PFSK-1 (cell line): ENCODE measurements at regions not wholly inside any gene's neighbourhood (a gene's known extent, or its start where the extent isn't known, plus 50 kb on each side); places are given as distances from the start of the nearest gene placed in this dataset.

Experiments used
- FOXP2 ChIP-seq: optimal IDR thresholded peaks from 2 replicates; pipeline ENCODE3; 2011; ENCODE audit warnings: borderline replicate concordance, control low read depth, inconsistent platforms; ENCODE audit not compliant: insufficient read depth; ENCODE audit errors: extremely low read length, extremely low read depth
- POLR2AphosphoS5 ChIP-seq: IDR thresholded peaks from 2 replicates; pipeline ENCODE4 v1.6.1; 2012; ENCODE audit warnings: low read depth, mild to moderate bottlenecking, control low read depth, low read length, moderate library complexity
- REST ChIP-seq, 2 experiments: IDR thresholded peaks; 2 replicates each; pipeline versions ENCODE4 v1.6.1 to v1.8.0; 2011 to 2012; ENCODE audit warnings: low read depth in 2 of 2, low read length in 2 of 2, control low read depth in 1 of 2, inconsistent platforms in 1 of 2, mild to moderate bottlenecking in 1 of 2, moderate library complexity in 1 of 2; ENCODE audit not compliant: insufficient read depth in 1 of 2
- SIN3A ChIP-seq: IDR thresholded peaks from 2 replicates; pipeline ENCODE4 v1.6.1; 2012; ENCODE audit warnings: mild to moderate bottlenecking, low read length, moderate library complexity, borderline replicate concordance; ENCODE audit not compliant: insufficient read depth
- TAF1 ChIP-seq: IDR thresholded peaks from 2 replicates; pipeline ENCODE4 v1.6.1; 2012; ENCODE audit warnings: low read length, control low read depth, borderline replicate concordance; ENCODE audit not compliant: insufficient read depth

GRCh38 chr5:12902611-12903010 lies 998.4 kb upstream of the CTNND2 start:
- TF ChIP-seq POLR2AphosphoS5 (no peak), TAF1 (no peak), FOXP2 (no peak), SIN3A (no peak), REST (IDR thresholded peaks at IDR 0.05; ENCODE audit: insufficient read depth in 1 of 2, low read depth in 2 of 2, low read length in 2 of 2) (no peak)

GRCh38 chr5:12901696-12902095 lies 997.5 kb upstream of the CTNND2 start:
- TF ChIP-seq POLR2AphosphoS5: no peak

GRCh38 chr5:12896086-12896485 lies 991.8 kb upstream of the CTNND2 start:
- TF ChIP-seq REST (IDR thresholded peaks at IDR 0.05; ENCODE audit: insufficient read depth in 1 of 2, low read depth in 2 of 2, low read length in 2 of 2) (no peak), FOXP2 (no peak)

- TF ChIP-seq POLR2AphosphoS5 (no peak), TAF1 (no peak), REST (IDR thresholded peaks at IDR 0.05; ENCODE audit: insufficient read depth in 1 of 2, low read depth in 2 of 2, low read length in 2 of 2) (no peak), FOXP2 (no peak), SIN3A (no peak)
These were observed 980.8 kb upstream of the CTNND2 start for GRCh38 chr5:12885018-12885417.

- TF ChIP-seq FOXP2: no peak
- TF ChIP-seq REST (IDR thresholded peaks at IDR 0.05; ENCODE audit: insufficient read depth in 1 of 2, low read depth in 2 of 2, low read length in 2 of 2): no peak
- no peak for TF ChIP-seq TAF1
- no peak for TF ChIP-seq SIN3A
- no peak for TF ChIP-seq POLR2AphosphoS5
These were observed 979.1 kb upstream of the CTNND2 start for GRCh38 chr5:12883395-12883794.
